ENCODE measurements at regions not wholly inside any gene's neighbourhood (a gene's known extent, or its start where the extent isn't known, plus 50 kb on each side); places are given as distances from the start of the nearest gene placed in this dataset.

DNA sequence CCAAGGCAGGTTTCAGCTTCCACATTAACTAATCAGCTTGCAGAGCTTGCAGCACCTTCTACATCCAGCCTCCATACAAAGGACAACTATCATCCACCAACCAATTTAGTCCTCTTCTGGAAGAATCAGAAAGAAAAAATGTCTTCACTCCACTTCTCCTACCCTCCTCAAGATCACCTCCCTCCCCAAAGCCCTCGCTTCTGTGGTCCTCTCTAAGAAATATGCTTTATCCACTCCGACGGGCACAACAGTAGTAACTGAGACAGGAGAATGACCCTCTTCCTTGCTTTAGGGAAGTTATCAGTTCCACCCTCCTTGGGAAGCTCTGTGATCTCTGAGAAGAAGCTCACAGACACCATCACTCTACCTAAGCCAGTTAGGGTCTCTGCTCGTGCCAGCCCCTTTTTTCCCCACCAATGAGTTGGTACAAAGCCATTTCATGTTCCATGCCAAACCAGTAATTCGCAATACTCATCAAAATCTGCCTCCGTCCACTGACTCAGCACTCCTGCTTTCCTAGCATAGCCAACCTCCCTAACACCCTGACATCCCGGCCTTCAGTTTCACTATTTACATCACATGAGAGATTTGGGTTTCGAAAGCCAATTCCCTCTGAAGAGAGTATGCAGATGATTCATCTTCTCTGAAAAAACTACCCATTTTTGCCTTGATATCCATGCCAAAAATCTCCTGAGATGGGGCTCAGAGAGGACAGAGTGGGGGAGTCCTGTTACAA, 114.1 kb upstream of the PKDCC start:
- Histone ChIP-seq H3K9me3 (ENCODE audit: severe bottlenecking) (no peaks in the 10 kb centered on the region), H3K27me3 (ENCODE audit: insufficient read depth, low read depth, severe bottlenecking) (peaks cover 3% of the 10 kb centered on the region), H3K4me3 (ENCODE audit: low read depth, low read length) (no peak overlapping the region), H3K27ac (no peak overlapping the region), H3K36me3 (no peaks in the 10 kb centered on the region)
- TF ChIP-seq, protein P1, sequence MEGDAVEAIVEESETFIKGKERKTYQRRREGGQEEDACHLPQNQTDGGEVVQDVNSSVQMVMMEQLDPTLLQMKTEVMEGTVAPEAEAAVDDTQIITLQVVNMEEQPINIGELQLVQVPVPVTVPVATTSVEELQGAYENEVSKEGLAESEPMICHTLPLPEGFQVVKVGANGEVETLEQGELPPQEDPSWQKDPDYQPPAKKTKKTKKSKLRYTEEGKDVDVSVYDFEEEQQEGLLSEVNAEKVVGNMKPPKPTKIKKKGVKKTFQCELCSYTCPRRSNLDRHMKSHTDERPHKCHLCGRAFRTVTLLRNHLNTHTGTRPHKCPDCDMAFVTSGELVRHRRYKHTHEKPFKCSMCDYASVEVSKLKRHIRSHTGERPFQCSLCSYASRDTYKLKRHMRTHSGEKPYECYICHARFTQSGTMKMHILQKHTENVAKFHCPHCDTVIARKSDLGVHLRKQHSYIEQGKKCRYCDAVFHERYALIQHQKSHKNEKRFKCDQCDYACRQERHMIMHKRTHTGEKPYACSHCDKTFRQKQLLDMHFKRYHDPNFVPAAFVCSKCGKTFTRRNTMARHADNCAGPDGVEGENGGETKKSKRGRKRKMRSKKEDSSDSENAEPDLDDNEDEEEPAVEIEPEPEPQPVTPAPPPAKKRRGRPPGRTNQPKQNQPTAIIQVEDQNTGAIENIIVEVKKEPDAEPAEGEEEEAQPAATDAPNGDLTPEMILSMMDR (IDR thresholded peaks at IDR 0.05; ENCODE audit: low read depth, low read length), result no peak
- DNase-seq, result no peak

DNA sequence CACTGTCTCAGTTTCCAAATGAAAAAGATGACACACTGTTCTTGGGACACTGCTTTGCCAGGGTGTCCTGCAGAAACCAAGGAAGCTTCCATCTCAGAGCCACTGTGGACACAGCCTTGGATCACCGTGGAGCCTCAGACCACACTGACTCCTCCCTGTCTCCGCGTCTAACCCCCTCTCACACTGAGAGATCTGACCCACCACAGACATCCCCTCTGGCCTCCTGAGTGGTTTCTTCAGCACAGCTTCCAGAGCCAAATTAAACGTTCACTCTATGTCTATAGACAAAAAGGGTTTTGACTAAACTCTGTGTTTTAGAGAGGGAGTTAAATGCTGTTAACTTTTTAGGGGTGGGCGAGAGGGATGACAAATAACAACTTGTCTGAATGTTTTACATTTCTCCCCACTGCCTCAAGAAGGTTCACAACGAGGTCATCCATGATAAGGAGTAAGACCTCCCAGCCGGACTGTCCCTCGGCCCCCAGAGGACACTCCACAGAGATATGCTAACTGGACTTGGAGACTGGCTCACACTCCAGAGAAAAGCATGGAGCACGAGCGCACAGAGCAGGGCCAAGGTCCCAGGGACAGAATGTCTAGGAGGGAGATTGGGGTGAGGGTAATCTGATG, 113.4 kb upstream of the PKDCC start:
- Histone ChIP-seq H3K36me3 (no peaks in the 10 kb centered on the region), H3K27me3 (ENCODE audit: insufficient read depth, low read depth, severe bottlenecking) (peaks cover 3% of the 10 kb centered on the region), H3K9me3 (ENCODE audit: severe bottlenecking) (no peaks in the 10 kb centered on the region), H3K4me3 (ENCODE audit: low read depth, low read length) (no peak overlapping the region), H3K27ac (no peak overlapping the region)
- DNase-seq, result no peak
- TF ChIP-seq, protein P1 (IDR thresholded peaks at IDR 0.05; ENCODE audit: low read depth, low read length), result no peak

DNA sequence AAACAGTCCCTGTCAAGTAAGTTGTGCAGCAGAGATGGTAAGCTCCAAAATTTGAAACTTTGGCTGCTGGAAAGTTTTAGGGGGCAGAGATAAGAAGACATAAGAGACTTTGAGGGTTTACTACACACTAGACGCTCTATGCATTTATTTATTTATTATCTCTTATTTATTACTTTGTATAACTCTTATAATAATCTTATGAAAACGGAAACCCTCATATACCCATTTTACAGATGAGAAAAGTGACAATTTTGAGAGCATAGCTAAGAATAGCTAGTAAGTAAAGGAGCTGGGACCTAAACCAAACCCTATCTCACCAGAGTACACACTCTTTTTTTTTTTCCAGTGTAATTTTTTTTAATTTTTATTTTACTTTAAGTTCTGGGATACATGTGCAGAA, 112.8 kb upstream of the PKDCC start:
- no peaks in the 10 kb centered on the region for H3K36me3 ChIP-seq
- no peak overlapping the region for H3K27ac ChIP-seq
- no peak overlapping the region for H3K4me3 ChIP-seq (ENCODE audit: low read depth, low read length)
- peaks cover 3% of the 10 kb centered on the region for H3K27me3 ChIP-seq (ENCODE audit: insufficient read depth, low read depth, severe bottlenecking)
- no peaks in the 10 kb centered on the region for H3K9me3 ChIP-seq (ENCODE audit: severe bottlenecking)
- TF ChIP-seq, protein P1 (IDR thresholded peaks at IDR 0.05; ENCODE audit: low read depth, low read length), result no peak
- DNase-seq, result no peak

DNA sequence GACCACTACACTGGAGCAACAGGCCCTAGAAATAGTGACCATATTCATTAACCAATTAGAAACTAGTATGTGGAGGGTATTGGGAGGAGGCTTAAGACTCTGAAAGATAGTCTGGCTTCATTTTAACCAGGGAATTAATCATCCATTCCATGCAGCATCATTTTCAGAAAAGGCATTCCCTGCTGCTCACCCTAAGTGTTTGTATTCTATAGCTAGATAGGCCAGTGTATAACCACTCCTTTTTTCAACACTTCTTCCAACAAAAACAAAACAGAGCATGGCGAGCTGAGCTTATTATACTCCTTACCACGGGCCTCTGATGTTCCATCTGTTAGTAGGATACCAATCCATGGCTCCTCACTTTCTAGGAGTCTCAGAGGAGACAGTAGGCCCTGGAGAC, 112.0 kb upstream of the PKDCC start:
- no peaks in the 10 kb centered on the region for H3K36me3 ChIP-seq
- H3K4me3 ChIP-seq (ENCODE audit: low read depth, low read length), result no peak overlapping the region
- H3K27ac ChIP-seq, result no peak overlapping the region
- H3K27me3 ChIP-seq (ENCODE audit: insufficient read depth, low read depth, severe bottlenecking), result peaks cover 3% of the 10 kb centered on the region
- H3K9me3 ChIP-seq (ENCODE audit: severe bottlenecking), result no peaks in the 10 kb centered on the region
- no peak for DNase-seq
- TF ChIP-seq, protein P1 (IDR thresholded peaks at IDR 0.05; ENCODE audit: low read depth, low read length), result no peak

DNA sequence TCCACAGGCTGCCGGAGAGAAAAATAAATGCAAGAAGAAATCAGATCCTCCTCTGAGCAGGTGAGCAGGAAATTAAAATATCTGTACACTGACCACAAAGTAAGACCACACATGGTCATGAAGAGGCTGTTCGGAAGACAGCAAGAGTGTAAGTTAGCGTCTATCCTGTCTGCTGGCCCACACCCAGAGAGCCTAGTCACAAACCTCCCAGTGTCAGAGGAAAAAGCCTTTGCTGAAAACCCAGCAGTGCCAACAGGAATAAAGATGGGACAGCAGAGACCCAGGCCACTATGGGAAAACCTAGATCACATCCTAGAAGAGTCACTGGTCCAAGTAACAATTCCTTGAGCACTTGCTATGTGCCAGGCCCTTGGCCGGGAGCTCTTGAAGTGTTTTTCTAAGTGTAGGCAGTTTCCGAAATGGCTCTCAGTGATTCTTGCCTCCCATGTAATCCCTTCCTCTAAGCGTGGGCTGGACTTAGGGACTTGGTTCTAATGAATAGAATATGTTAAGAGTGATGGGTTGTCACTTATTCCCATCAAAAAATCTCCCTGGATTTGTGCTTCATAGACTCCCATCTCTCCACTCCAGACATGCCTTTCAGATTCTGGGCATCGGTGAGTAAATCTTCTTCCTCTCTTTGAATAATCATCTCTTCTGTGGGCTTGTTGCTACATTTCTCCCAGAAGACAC, 110.9 kb upstream of the PKDCC start:
- TF ChIP-seq, protein P1 (IDR thresholded peaks at IDR 0.05; ENCODE audit: low read depth, low read length), result no peak
- Histone ChIP-seq H3K27me3 (ENCODE audit: insufficient read depth, low read depth, severe bottlenecking) (peaks cover 3% of the 10 kb centered on the region), H3K9me3 (ENCODE audit: severe bottlenecking) (no peaks in the 10 kb centered on the region), H3K36me3 (no peaks in the 10 kb centered on the region), H3K27ac (no peak overlapping the region), H3K4me3 (ENCODE audit: low read depth, low read length) (no peak overlapping the region)
- DNase-seq, result no peak
